GM12878 (cell line): ENCODE measurements at regions not wholly inside any gene's neighbourhood (a gene's known extent, or its start where the extent isn't known, plus 50 kb on each side); places are given as distances from the start of the nearest gene placed in this dataset.

ENCODE experiments used
- ATAC-seq: fragments of 200-7000 bp; cut with Tn5 transposase; 3 replicates; pipeline ENCODE4 v1.9.1; 2020; ENCODE audit warnings: mild to moderate bottlenecking, moderate library complexity
- BruUV-seq: library from RNA; stranded (reverse); fragments of 400-500 nt; replicated peaks from 2 replicates; lab custom pipeline; 2021; lab: Mats Ljungman, UMichigan
- CTCF ChIA-PET: fragments of 300-600 bp; sonication (Branson Sonifier 250); formaldehyde crosslinking; extraction: SDS; loops from one replicate; lab custom pipeline; 2021; ENCODE audit warnings: inconsistent platforms; lab: Yijun Ruan, JAX
- POLR2A ChIA-PET: fragments of 350-600 bp; formaldehyde crosslinking; extraction: SDS; loops from one replicate; lab custom pipeline; 2021; ENCODE audit warnings: inconsistent platforms; lab: Charles Lee
- RAD21 ChIA-PET: fragments of 300-600 bp; sonication (Branson Sonifier 250); formaldehyde crosslinking; loops from one replicate; lab custom pipeline; 2023; ENCODE audit warnings: antibody characterized with exemption; ENCODE audit not compliant: unreplicated experiment; lab: Charles Lee
- SMC1A ChIA-PET: fragments of 300-600 bp; sonication (Branson Sonifier 250); formaldehyde crosslinking; loops from one replicate; lab custom pipeline; 2023; ENCODE audit not compliant: unreplicated experiment, uncharacterized antibody; lab: Charles Lee
- DNase-seq: peaks from one replicate; pipeline ENCODE4 v3.0.0-alpha.2; 2011; ENCODE audit warnings: low read depth, low spot score
- FAIRE-seq: peaks from 3 replicates; lab custom pipeline; 2011; peaks lifted over from hg19 to GRCh38; lab: Jason Lieb, UNC
- H2AFZ ChIP-seq: 2 replicates; pipeline ENCODE4 v1.6.0; 2011; ENCODE audit warnings: low read depth, low read length, control low read depth; ENCODE audit not compliant: control insufficient read depth
- H3K27ac ChIP-seq: 2 replicates; pipeline ENCODE4 v1.5.1; 2011; ENCODE audit warnings: control low read depth; ENCODE audit not compliant: control insufficient read depth, insufficient read depth
- H3K27me3 ChIP-seq, 2 experiments: replicated peaks in 1 of 2; 2 replicates each; pipeline versions ENCODE4 v1.6.0 to v1.6.1; 2011; ENCODE audit warnings: low read length in 1 of 2; ENCODE audit not compliant: control insufficient read depth in 2 of 2, insufficient read depth in 2 of 2
- H3K36me3 ChIP-seq, 2 experiments: 2 replicates each; pipeline ENCODE4 v1.5.1; 2011; ENCODE audit warnings: low read length in 1 of 2; ENCODE audit not compliant: control insufficient read depth in 2 of 2, insufficient read depth in 2 of 2
- H3K4me1 ChIP-seq: 2 replicates; pipeline ENCODE4 v1.6.1; 2011; ENCODE audit warnings: mild to moderate bottlenecking, low read length, moderate library complexity, mixed read lengths; ENCODE audit not compliant: control insufficient read depth, insufficient read depth
- H3K4me2 ChIP-seq: 2 replicates; pipeline ENCODE4 v1.6.0; 2011; ENCODE audit warnings: control low read depth; ENCODE audit not compliant: control insufficient read depth, insufficient read depth
- H3K4me3 ChIP-seq: fragments of 200-600 bp; sonication (generic); 2 replicates; pipeline ENCODE4 v1.5.1; 2016
- H3K79me2 ChIP-seq: 2 replicates; pipeline ENCODE4 v1.6.0; 2011; ENCODE audit warnings: low read length; ENCODE audit not compliant: control insufficient read depth, insufficient read depth
- H3K9ac ChIP-seq: 2 replicates; pipeline ENCODE4 v1.8.0; 2011; ENCODE audit warnings: low read length, control low read depth, mixed read lengths; ENCODE audit not compliant: control insufficient read depth, insufficient read depth
- H3K9me3 ChIP-seq: replicated peaks from 3 replicates; pipeline ENCODE4 v1.5.1; 2011; ENCODE audit warnings: mild to moderate bottlenecking, low read length; ENCODE audit not compliant: control insufficient read depth, insufficient read depth
- H4K20me1 ChIP-seq: 2 replicates; pipeline ENCODE4 v1.6.0; 2011; ENCODE audit not compliant: control insufficient read depth, insufficient read depth
- ATF3 ChIP-seq: IDR thresholded peaks from 2 replicates; pipeline ENCODE4 v1.6.1; 2011; ENCODE audit warnings: low read depth, mild to moderate bottlenecking, low read length, moderate library complexity, borderline replicate concordance; ENCODE audit errors: extremely low read depth
- ESRRA ChIP-seq: IDR thresholded peaks from 2 replicates; pipeline ENCODE4 v1.6.1; 2012; ENCODE audit warnings: mild to moderate bottlenecking, low read length, improper control_type of control experiment
- MYB ChIP-seq: fragments of 150-350 bp; IDR thresholded peaks from 2 replicates; pipeline ENCODE4 v1.6.1; 2014; ENCODE audit warnings: mild to moderate bottlenecking, low read depth, low read length, borderline replicate concordance
- POLR2A ChIP-seq: IDR thresholded peaks from 2 replicates; pipeline ENCODE4 v1.6.1; 2011; ENCODE audit warnings: low read depth, mild to moderate bottlenecking, low read length
- SMAD1 ChIP-seq: fragments of 450-650 bp; IDR thresholded peaks from 2 replicates; pipeline ENCODE4 v1.6.1; 2018; ENCODE audit warnings: mild to moderate bottlenecking, low read depth; ENCODE audit not compliant: partially characterized antibody
- SPI1 ChIP-seq: IDR thresholded peaks from 2 replicates; pipeline ENCODE4 v1.6.1; 2011; ENCODE audit warnings: low read depth, mild to moderate bottlenecking, low read length, moderate library complexity, borderline replicate concordance; ENCODE audit not compliant: insufficient read depth
- WGBS: methylation state at CpG from one replicate; pipeline ENCODE4 v1.1.6; 2016; ENCODE audit warnings: low lambda C conversion rate; ENCODE audit not compliant: insufficient replicate concordance, insufficient coverage; ENCODE audit errors: missing lambda C conversion rate; 5-methylcytosine and 5-hydroxymethylcytosine counted together
- in situ Hi-C: fragments of 300-500 bp; cut with MboI; formaldehyde crosslinking; loops from 9 replicates; pipeline ENCODE4 v1.14.3; 2018; ENCODE audit warnings: mixed read lengths
- intact Hi-C: fragments of 100-400 bp; cut with micrococcal nuclease; formaldehyde crosslinking; loops from one replicate; pipeline ENCODE4 v1.14.2; 2022; ENCODE audit not compliant: unreplicated experiment
- TF ChIP-seq, protein P1 (sequence below): fragments of 450-650 bp; formaldehyde crosslinking; IDR thresholded peaks from 2 replicates; pipeline ENCODE4 v1.4.0; 2022; ENCODE audit warnings: mild to moderate bottlenecking, moderate library complexity
- TF ChIP-seq, protein P2 (sequence below): IDR thresholded peaks from 2 replicates; pipeline ENCODE4 v1.6.1; 2012; ENCODE audit warnings: mild to moderate bottlenecking, low read depth, low read length
- TF ChIP-seq, protein P3 (sequence below): IDR thresholded peaks from 2 replicates; pipeline ENCODE4 v1.6.1; 2012; ENCODE audit warnings: low read length, inconsistent platforms

GRCh38 chr4:14064984-14065383 lies 437.5 kb upstream of the BOD1L1 start:
- H2AFZ ChIP-seq: no peak overlapping the region
- no peak overlapping the region for H3K9ac ChIP-seq
- CTCF ChIA-PET: no interaction called here
- FAIRE-seq (no peak), ATAC-seq (no peak), DNase-seq (no peak)
- RAD21 ChIA-PET: no interaction called here
- no TSS peak for BruUV-seq
- H3K27ac ChIP-seq: no peak overlapping the region
- 48% methylated on average over 2 of the region's 2 CpGs for WGBS
- SMC1A ChIA-PET: interaction anchor here (1.5 kb wide), 1 partner anchor 12 kb away, joined by 6 read pairs; no protein-coding TSS in a partner anchor
- H3K9me3 ChIP-seq: no peaks in the 10 kb centered on the region; the same call in 2 of the 3 replicates
- no peaks in the 10 kb centered on the region for H4K20me1 ChIP-seq
- intact Hi-C loops (no loop called here), in situ Hi-C loops (no loop called here)
- H3K79me2 ChIP-seq: no peaks in the 10 kb centered on the region
- no peak overlapping the region for H3K4me3 ChIP-seq
- no peaks in the 10 kb centered on the region for H3K36me3 ChIP-seq
- TF ChIP-seq ATF3: no peak
- TF ChIP-seq, protein P1, sequence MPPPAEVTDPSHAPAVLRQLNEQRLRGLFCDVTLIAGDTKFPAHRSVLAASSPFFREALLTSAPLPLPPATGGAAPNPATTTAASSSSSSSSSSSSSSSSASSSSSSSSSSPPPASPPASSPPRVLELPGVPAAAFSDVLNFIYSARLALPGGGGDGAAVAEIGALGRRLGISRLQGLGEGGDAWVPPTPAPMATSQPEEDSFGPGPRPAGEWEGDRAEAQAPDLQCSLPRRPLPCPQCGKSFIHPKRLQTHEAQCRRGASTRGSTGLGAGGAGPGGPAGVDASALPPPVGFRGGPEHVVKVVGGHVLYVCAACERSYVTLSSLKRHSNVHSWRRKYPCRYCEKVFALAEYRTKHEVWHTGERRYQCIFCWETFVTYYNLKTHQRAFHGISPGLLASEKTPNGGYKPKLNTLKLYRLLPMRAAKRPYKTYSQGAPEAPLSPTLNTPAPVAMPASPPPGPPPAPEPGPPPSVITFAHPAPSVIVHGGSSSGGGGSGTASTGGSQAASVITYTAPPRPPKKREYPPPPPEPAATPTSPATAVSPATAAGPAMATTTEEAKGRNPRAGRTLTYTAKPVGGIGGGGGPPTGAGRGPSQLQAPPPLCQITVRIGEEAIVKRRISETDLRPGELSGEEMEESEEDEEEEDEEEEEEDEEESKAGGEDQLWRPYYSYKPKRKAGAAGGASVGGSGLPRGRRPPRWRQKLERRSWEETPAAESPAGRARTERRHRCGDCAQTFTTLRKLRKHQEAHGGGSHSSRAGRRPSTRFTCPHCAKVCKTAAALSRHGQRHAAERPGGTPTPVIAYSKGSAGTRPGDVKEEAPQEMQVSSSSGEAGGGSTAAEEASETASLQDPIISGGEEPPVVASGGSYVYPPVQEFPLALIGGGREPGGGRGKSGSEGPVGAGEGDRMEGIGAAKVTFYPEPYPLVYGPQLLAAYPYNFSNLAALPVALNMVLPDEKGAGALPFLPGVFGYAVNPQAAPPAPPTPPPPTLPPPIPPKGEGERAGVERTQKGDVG (CRISPR knock-in tag): no peak
- TF ChIP-seq, protein P2, sequence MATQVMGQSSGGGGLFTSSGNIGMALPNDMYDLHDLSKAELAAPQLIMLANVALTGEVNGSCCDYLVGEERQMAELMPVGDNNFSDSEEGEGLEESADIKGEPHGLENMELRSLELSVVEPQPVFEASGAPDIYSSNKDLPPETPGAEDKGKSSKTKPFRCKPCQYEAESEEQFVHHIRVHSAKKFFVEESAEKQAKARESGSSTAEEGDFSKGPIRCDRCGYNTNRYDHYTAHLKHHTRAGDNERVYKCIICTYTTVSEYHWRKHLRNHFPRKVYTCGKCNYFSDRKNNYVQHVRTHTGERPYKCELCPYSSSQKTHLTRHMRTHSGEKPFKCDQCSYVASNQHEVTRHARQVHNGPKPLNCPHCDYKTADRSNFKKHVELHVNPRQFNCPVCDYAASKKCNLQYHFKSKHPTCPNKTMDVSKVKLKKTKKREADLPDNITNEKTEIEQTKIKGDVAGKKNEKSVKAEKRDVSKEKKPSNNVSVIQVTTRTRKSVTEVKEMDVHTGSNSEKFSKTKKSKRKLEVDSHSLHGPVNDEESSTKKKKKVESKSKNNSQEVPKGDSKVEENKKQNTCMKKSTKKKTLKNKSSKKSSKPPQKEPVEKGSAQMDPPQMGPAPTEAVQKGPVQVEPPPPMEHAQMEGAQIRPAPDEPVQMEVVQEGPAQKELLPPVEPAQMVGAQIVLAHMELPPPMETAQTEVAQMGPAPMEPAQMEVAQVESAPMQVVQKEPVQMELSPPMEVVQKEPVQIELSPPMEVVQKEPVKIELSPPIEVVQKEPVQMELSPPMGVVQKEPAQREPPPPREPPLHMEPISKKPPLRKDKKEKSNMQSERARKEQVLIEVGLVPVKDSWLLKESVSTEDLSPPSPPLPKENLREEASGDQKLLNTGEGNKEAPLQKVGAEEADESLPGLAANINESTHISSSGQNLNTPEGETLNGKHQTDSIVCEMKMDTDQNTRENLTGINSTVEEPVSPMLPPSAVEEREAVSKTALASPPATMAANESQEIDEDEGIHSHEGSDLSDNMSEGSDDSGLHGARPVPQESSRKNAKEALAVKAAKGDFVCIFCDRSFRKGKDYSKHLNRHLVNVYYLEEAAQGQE: no peak
- TF ChIP-seq, protein P3, sequence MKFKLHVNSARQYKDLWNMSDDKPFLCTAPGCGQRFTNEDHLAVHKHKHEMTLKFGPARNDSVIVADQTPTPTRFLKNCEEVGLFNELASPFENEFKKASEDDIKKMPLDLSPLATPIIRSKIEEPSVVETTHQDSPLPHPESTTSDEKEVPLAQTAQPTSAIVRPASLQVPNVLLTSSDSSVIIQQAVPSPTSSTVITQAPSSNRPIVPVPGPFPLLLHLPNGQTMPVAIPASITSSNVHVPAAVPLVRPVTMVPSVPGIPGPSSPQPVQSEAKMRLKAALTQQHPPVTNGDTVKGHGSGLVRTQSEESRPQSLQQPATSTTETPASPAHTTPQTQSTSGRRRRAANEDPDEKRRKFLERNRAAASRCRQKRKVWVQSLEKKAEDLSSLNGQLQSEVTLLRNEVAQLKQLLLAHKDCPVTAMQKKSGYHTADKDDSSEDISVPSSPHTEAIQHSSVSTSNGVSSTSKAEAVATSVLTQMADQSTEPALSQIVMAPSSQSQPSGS: no peak
- no peak for TF ChIP-seq POLR2A
- no peak for TF ChIP-seq ESRRA
- no peak for TF ChIP-seq SPI1
- TF ChIP-seq MYB: no peak
- TF ChIP-seq SMAD1: no peak
- no peaks in the 10 kb centered on the region for H3K27me3 ChIP-seq
- H3K4me2 ChIP-seq: no peak overlapping the region
- POLR2A ChIA-PET: no interaction called here
- H3K4me1 ChIP-seq: no peaks in the 10 kb centered on the region
